ENCODE measurements at regions not wholly inside any gene's neighbourhood (a gene's known extent, or its start where the extent isn't known, plus 50 kb on each side); places are given as distances from the start of the nearest gene placed in this dataset.

- DNase-seq (ENCODE audit: low read depth in 1 of 2, low spot score in 1 of 2) (no peak), FAIRE-seq (no peak), ATAC-seq (no peak)
- Histone ChIP-seq H3K4me2 (no peak overlapping the region), H3K9me3 (no peaks in the 10 kb centered on the region), H3K27ac (no peak overlapping the region), H3K4me1 (no peaks in the 10 kb centered on the region), H3K4me3 (no peak overlapping the region)
- POLR2A ChIA-PET = no interaction called here
- CTCF ChIA-PET = no interaction called here
- 33% methylated on average over 4 of the region's 4 CpGs for WGBS (ENCODE audit: missing lambda C conversion rate)
- TF ChIP-seq ELK1 (IDR thresholded peaks at IDR 0.05; ENCODE audit: low read depth, low read length) (no peak), MAZ (IDR thresholded peaks at IDR 0.05; ENCODE audit: borderline replicate concordance, low read depth, low read length) (no peak), RARB (CRISPR knock-in tag; IDR thresholded peaks at IDR 0.05) (no peak), KDM1A (IDR thresholded peaks at IDR 0.05; ENCODE audit: low read depth) (no peak), HOXB13 (CRISPR knock-in tag; IDR thresholded peaks at IDR 0.05; ENCODE audit: low read depth) (no peak), PBX3 (IDR thresholded peaks at IDR 0.05) (no peak), EHF (CRISPR knock-in tag; IDR thresholded peaks at IDR 0.05) (no peak), POLR2A (IDR thresholded peaks at IDR 0.05; ENCODE audit: low read length) (no peak), CBX2 (IDR thresholded peaks at IDR 0.05; ENCODE audit: borderline replicate concordance, low read depth) (no peak), JUN (IDR thresholded peaks at IDR 0.05) (no peak), RAD21 (conservative IDR thresholded peaks at IDR 0.05 in 1 of 2, IDR thresholded peaks at IDR 0.05 in 1 of 2) (no peak)
These were observed 213.8 kb downstream of the HRH4 start for GRCh38 chr18:24674200-24674599.

GRCh38 chr18:24674605-24675004, 214.2 kb downstream of the HRH4 start:
- WGBS (ENCODE audit: missing lambda C conversion rate) = 1% methylated on average over 3 of the region's 3 CpGs
- H3K27ac ChIP-seq = no peak overlapping the region
- H3K4me1 ChIP-seq = no peaks in the 10 kb centered on the region
- no peak overlapping the region for H3K4me3 ChIP-seq
- H3K4me2 ChIP-seq = no peak overlapping the region
- ATAC-seq (no peak), DNase-seq (ENCODE audit: low read depth in 1 of 2, low spot score in 1 of 2) (no peak), FAIRE-seq (no peak)
- no peaks in the 10 kb centered on the region for H3K9me3 ChIP-seq
- no peak for TF ChIP-seq EHMT2 (IDR thresholded peaks at IDR 0.05; ENCODE audit: low read depth)
- no peak for TF ChIP-seq FOSL2 (IDR thresholded peaks at IDR 0.05)
- no peak for TF ChIP-seq FOSL2 (CRISPR knock-in tag; IDR thresholded peaks at IDR 0.05)
- TF ChIP-seq JUN (IDR thresholded peaks at IDR 0.05) = no peak
- no peak for TF ChIP-seq PBX3 (IDR thresholded peaks at IDR 0.05)
- no peak for TF ChIP-seq ZNF302 (CRISPR knock-in tag; IDR thresholded peaks at IDR 0.05)
- TF ChIP-seq ESRRA (IDR thresholded peaks at IDR 0.05; ENCODE audit: borderline replicate concordance, low read length) = no peak
- no peak for TF ChIP-seq HES2 (IDR thresholded peaks at IDR 0.05)
- no peak for TF ChIP-seq ZSCAN20 (CRISPR knock-in tag; IDR thresholded peaks at IDR 0.05)
- no peak for TF ChIP-seq MAFK (IDR thresholded peaks at IDR 0.05; ENCODE audit: partially characterized antibody)
- no peak for TF ChIP-seq CTCF (IDR thresholded peaks at IDR 0.05)
- no peak for TF ChIP-seq MAX (IDR thresholded peaks at IDR 0.05)
- TF ChIP-seq CHD2 (IDR thresholded peaks at IDR 0.05; ENCODE audit: low read length, partially characterized antibody) = no peak
- TF ChIP-seq ZC3H11A (IDR thresholded peaks at IDR 0.05) = no peak
- no peak for TF ChIP-seq SREBF2 (IDR thresholded peaks at IDR 0.05)
- TF ChIP-seq CBX2 (IDR thresholded peaks at IDR 0.05; ENCODE audit: borderline replicate concordance, low read depth) = no peak
- no peak for TF ChIP-seq KDM1A (IDR thresholded peaks at IDR 0.05; ENCODE audit: low read depth)
- no peak for TF ChIP-seq POLR2A (IDR thresholded peaks at IDR 0.05; ENCODE audit: low read length)
- no peak for TF ChIP-seq POLR2AphosphoS2 (conservative IDR thresholded peaks at IDR 0.05; ENCODE audit: low read length)
- no peak for TF ChIP-seq ELK1 (IDR thresholded peaks at IDR 0.05; ENCODE audit: low read depth, low read length)
- ChIA-PET POLR2A (no interaction called here), CTCF (no interaction called here)

All from A549 (cell line).